ENCODE measurements at regions not wholly inside any gene's neighbourhood (a gene's known extent, or its start where the extent isn't known, plus 50 kb on each side); places are given as distances from the start of the nearest gene placed in this dataset.

- H3K4me3 ChIP-seq (ENCODE audit: low read length) = no peak overlapping the region
- no peak for DNase-seq (ENCODE audit: low read depth)
- no peak for TF ChIP-seq CTCF (IDR thresholded peaks at IDR 0.05; ENCODE audit: insufficient read depth, low read depth, low read length, missing control alignments)
These were observed 496.1 kb downstream of the NFIB start for GRCh38 chr9:13817754-13818278.

DNA sequence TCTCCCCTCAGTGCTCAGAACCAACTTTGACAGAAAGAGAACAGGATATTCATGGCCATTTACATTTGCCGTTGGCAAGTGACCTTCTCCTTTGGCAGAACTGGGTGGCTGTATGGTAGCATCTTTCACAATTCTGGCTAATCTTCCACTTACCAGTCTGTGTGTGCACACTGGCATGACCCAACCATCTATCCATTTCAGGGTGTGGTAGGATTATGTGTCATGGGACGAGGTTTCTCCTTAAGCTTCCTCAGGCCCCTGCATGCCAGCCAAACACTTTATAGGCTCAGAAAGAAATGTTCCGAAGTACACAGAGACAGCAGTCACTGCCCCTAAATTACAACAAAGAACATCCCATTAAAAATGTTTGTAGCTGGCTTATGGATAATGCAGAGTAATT is 497.1 kb downstream of the NFIB start:
- TF ChIP-seq CTCF (IDR thresholded peaks at IDR 0.05; ENCODE audit: insufficient read depth, low read depth, low read length, missing control alignments) = no peak
- peak; percentile 93 for DNase-seq (ENCODE audit: low read depth)
- no peak overlapping the region for H3K4me3 ChIP-seq (ENCODE audit: low read length)

- TF ChIP-seq CTCF (IDR thresholded peaks at IDR 0.05; ENCODE audit: insufficient read depth, low read depth, low read length, missing control alignments) = no peak
- H3K4me3 ChIP-seq (ENCODE audit: low read length) = no peak overlapping the region
- no peak for DNase-seq (ENCODE audit: low read depth)
These were observed 499.1 kb downstream of the NFIB start for GRCh38 chr9:13814647-13815400.

GRCh38 chr9:13811876-13812275 is 502.1 kb downstream of the NFIB start:
- H3K4me3 ChIP-seq (ENCODE audit: low read length) = no peak overlapping the region
- TF ChIP-seq CTCF (IDR thresholded peaks at IDR 0.05; ENCODE audit: insufficient read depth, low read depth, low read length, missing control alignments) = no peak
- peak; percentile 41 for DNase-seq (ENCODE audit: low read depth)

- no peak overlapping the region for H3K4me3 ChIP-seq (ENCODE audit: low read length)
- no peak for DNase-seq (ENCODE audit: low read depth)
- TF ChIP-seq CTCF (IDR thresholded peaks at IDR 0.05; ENCODE audit: insufficient read depth, low read depth, low read length, missing control alignments) = no peak
These were observed 503.4 kb downstream of the NFIB start for GRCh38 chr9:13810510-13810909.

GRCh38 chr9:13809401-13809800 is 504.5 kb downstream of the NFIB start:
- DNase-seq (ENCODE audit: low read depth) = no peak
- no peak for TF ChIP-seq CTCF (IDR thresholded peaks at IDR 0.05; ENCODE audit: insufficient read depth, low read depth, low read length, missing control alignments)
- H3K4me3 ChIP-seq (ENCODE audit: low read length) = no peak overlapping the region

GRCh38 chr9:13807118-13807517 is 506.8 kb downstream of the NFIB start:
- TF ChIP-seq CTCF (IDR thresholded peaks at IDR 0.05; ENCODE audit: insufficient read depth, low read depth, low read length, missing control alignments) = no peak
- DNase-seq (ENCODE audit: low read depth) = no peak

More at GRCh38 chr9:13807118-13807517, 506.8 kb downstream of the NFIB start:
- H3K4me3 ChIP-seq (ENCODE audit: low read length) = no peak overlapping the region

Measured in epithelial cell of esophagus (primary cell).